ENCODE measurements at regions not wholly inside any gene's neighbourhood (a gene's known extent, or its start where the extent isn't known, plus 50 kb on each side); places are given as distances from the start of the nearest gene placed in this dataset.

GRCh38 chr2:206887745-206888144 is 51.6 kb upstream of the CPO start:
- no peak overlapping the region for H3K27ac ChIP-seq (ENCODE audit: low read depth, low read length)
- no peaks in the 10 kb centered on the region for H3K27me3 ChIP-seq (ENCODE audit: insufficient read depth, low read length)
- RAD21 ChIA-PET (ENCODE audit: low non-redundant PET in 1 of 2, low total read pairs in 2 of 2, uncharacterized antibody in 2 of 2, unreplicated experiment in 2 of 2): no interaction called here
- H3K9ac ChIP-seq (ENCODE audit: low read length): no peak overlapping the region
- no peaks in the 10 kb centered on the region for H3K4me1 ChIP-seq (ENCODE audit: control insufficient read depth in 1 of 2, insufficient read depth in 2 of 2, low read length in 2 of 2)
- TF ChIP-seq EZH2 (IDR thresholded peaks at IDR 0.05): no peak
- TF ChIP-seq REST (IDR thresholded peaks at IDR 0.05; ENCODE audit: low read depth): no peak
- no peak for TF ChIP-seq SIN3A (IDR thresholded peaks at IDR 0.05; ENCODE audit: low read depth)
- no peak for TF ChIP-seq ZNF274 (IDR thresholded peaks at IDR 0.05; ENCODE audit: low read depth, low read length)
- TF ChIP-seq, protein P1, sequence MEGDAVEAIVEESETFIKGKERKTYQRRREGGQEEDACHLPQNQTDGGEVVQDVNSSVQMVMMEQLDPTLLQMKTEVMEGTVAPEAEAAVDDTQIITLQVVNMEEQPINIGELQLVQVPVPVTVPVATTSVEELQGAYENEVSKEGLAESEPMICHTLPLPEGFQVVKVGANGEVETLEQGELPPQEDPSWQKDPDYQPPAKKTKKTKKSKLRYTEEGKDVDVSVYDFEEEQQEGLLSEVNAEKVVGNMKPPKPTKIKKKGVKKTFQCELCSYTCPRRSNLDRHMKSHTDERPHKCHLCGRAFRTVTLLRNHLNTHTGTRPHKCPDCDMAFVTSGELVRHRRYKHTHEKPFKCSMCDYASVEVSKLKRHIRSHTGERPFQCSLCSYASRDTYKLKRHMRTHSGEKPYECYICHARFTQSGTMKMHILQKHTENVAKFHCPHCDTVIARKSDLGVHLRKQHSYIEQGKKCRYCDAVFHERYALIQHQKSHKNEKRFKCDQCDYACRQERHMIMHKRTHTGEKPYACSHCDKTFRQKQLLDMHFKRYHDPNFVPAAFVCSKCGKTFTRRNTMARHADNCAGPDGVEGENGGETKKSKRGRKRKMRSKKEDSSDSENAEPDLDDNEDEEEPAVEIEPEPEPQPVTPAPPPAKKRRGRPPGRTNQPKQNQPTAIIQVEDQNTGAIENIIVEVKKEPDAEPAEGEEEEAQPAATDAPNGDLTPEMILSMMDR (IDR thresholded peaks at IDR 0.05 in 2 of 3, conservative IDR thresholded peaks at IDR 0.05 in 1 of 3; ENCODE audit: borderline replicate concordance in 1 of 3, insufficient read depth in 1 of 3, low read depth in 2 of 3, low read length in 2 of 3): no peak
- no peak for TF ChIP-seq FOSL1 (IDR thresholded peaks at IDR 0.05; ENCODE audit: low read depth)
- no peak for TF ChIP-seq YY1 (IDR thresholded peaks at IDR 0.05; ENCODE audit: extremely low read depth, insufficient replicate concordance, low read depth, low read length)
- no peak for TF ChIP-seq JUND (IDR thresholded peaks at IDR 0.05)
- TF ChIP-seq ZFX (IDR thresholded peaks at IDR 0.05): no peak
- TF ChIP-seq SP1 (IDR thresholded peaks at IDR 0.05; ENCODE audit: low read depth): no peak
- TF ChIP-seq RAD21 (IDR thresholded peaks at IDR 0.05; ENCODE audit: low read depth): no peak
- no peak for TF ChIP-seq CEBPB (IDR thresholded peaks at IDR 0.05; ENCODE audit: low read depth)
- no peak for TF ChIP-seq ELF1 (IDR thresholded peaks at IDR 0.05; ENCODE audit: borderline replicate concordance, low read depth)
- H3K36me3 ChIP-seq (ENCODE audit: control insufficient read depth in 1 of 2, insufficient read depth in 2 of 2, low read length in 2 of 2): no peaks in the 10 kb centered on the region
- no TSS peak for BruUV-seq (replicated peaks)
- H2AFZ ChIP-seq (ENCODE audit: low read depth, low read length, poor library complexity, severe bottlenecking): no peak overlapping the region
- no peak overlapping the region for H3K4me3 ChIP-seq (replicated peaks in 1 of 2; ENCODE audit: low read depth in 1 of 2, low read length in 2 of 2)
- no peak for DNase-seq (ENCODE audit: low read depth, low spot score)
- POLR2A ChIA-PET: no interaction called here
- H3K9me3 ChIP-seq (ENCODE audit: control insufficient read depth in 1 of 2, insufficient read depth in 1 of 2, low read depth in 1 of 2, low read length in 2 of 2): no peaks in the 10 kb centered on the region
- no peak overlapping the region for H3K4me2 ChIP-seq (ENCODE audit: low read length)
- CTCF ChIA-PET: no interaction called here
- no peaks in the 10 kb centered on the region for H3K79me2 ChIP-seq (ENCODE audit: insufficient read depth, low read length)
- ATAC-seq: no peak
- intact Hi-C loops (cut with micrococcal nuclease): no loop called here
- no peaks in the 10 kb centered on the region for H3K9me2 ChIP-seq (ENCODE audit: insufficient read depth)
- H4K20me1 ChIP-seq (ENCODE audit: insufficient read depth): no peaks in the 10 kb centered on the region

Measured in HCT116 (cell line).